Stimulated activated CD8-positive, alpha-beta memory T cell treated with anti-CD3 and anti-CD28 coated beads, Interleukin-12 subunit alpha, Interleukin-12 subunit beta, amount 100 ng/mL, for 1 hour (primary cell): ENCODE measurements at regions not wholly inside any gene's neighbourhood (a gene's known extent, or its start where the extent isn't known, plus 50 kb on each side); places are given as distances from the start of the nearest gene placed in this dataset.
"Not testable (repeated sequence)": the region's sequence is repeated elsewhere in the genome, so short reads cannot be mapped to it uniquely, and the experiment has no call there.

ENCODE experiments used
- DNase-seq: peaks from one replicate; pipeline ENCODE4 v3.0.0-alpha.2; 2020; ENCODE audit warnings: low read depth

GRCh38 chr2:84132370-84132769 lies 326.7 kb downstream of the SUCLG1 start:
- no peak for DNase-seq

GRCh38 chr2:84131278-84131830 lies 327.7 kb downstream of the SUCLG1 start:
- no peak for DNase-seq

- no peak for DNase-seq
Measured at GRCh38 chr2:84129018-84129417, 330.1 kb downstream of the SUCLG1 start.

GRCh38 chr2:84127812-84128211 lies 331.3 kb downstream of the SUCLG1 start:
- not testable (repeated sequence) for DNase-seq

- no peak for DNase-seq
Measured at GRCh38 chr2:84126530-84126929, 332.6 kb downstream of the SUCLG1 start.

GRCh38 chr2:84126084-84126483 lies 333.0 kb downstream of the SUCLG1 start:
- no peak for DNase-seq

GRCh38 chr2:84116143-84116542 lies 342.9 kb downstream of the SUCLG1 start:
- no peak for DNase-seq

- DNase-seq, result no peak
Measured at GRCh38 chr2:84115173-84115857, 343.8 kb downstream of the SUCLG1 start.

- DNase-seq, result not testable (repeated sequence)
Measured at GRCh38 chr2:84103816-84104527, 355.1 kb downstream of the SUCLG1 start.

- DNase-seq, result no peak
Measured at GRCh38 chr2:84102274-84102673, 356.8 kb downstream of the SUCLG1 start.

GRCh38 chr2:84088656-84089055 lies 370.4 kb downstream of the SUCLG1 start:
- DNase-seq, result no peak

GRCh38 chr2:84085562-84085961 lies 373.5 kb downstream of the SUCLG1 start:
- DNase-seq, result no peak

GRCh38 chr2:84084856-84085255 lies 374.2 kb downstream of the SUCLG1 start:
- no peak for DNase-seq

GRCh38 chr2:84083984-84084383 lies 375.1 kb downstream of the SUCLG1 start:
- no peak for DNase-seq

GRCh38 chr2:84078471-84078870 lies 380.6 kb downstream of the SUCLG1 start:
- DNase-seq, result no peak

GRCh38 chr2:84077496-84077895 lies 381.6 kb downstream of the SUCLG1 start:
- no peak for DNase-seq

- DNase-seq, result no peak
Measured at GRCh38 chr2:84071050-84071449, 388.0 kb downstream of the SUCLG1 start.

GRCh38 chr2:84065857-84066256 lies 393.2 kb downstream of the SUCLG1 start:
- no peak for DNase-seq

GRCh38 chr2:84057917-84058560 lies 401.0 kb downstream of the SUCLG1 start:
- no peak for DNase-seq

- no peak for DNase-seq
Measured at GRCh38 chr2:84055816-84056215, 403.3 kb downstream of the SUCLG1 start.

- not testable (repeated sequence) for DNase-seq
Measured at GRCh38 chr2:84054577-84054976, 404.5 kb downstream of the SUCLG1 start.

GRCh38 chr2:84052913-84053312 lies 406.2 kb downstream of the SUCLG1 start:
- DNase-seq, result no peak

GRCh38 chr2:84052043-84052442 lies 407.0 kb downstream of the SUCLG1 start:
- DNase-seq, result no peak
